Gastroesophageal sphincter (tissue), 4 donors: ENCODE measurements at regions not wholly inside any gene's neighbourhood (a gene's known extent, or its start where the extent isn't known, plus 50 kb on each side); places are given as distances from the start of the nearest gene placed in this dataset.

Source experiments
- ATAC-seq: fragments of 150-250 bp; one replicate; pipeline ENCODE4 v1.9.1; 2016; ENCODE audit warnings: mild to moderate bottlenecking, moderate library complexity
- H3K27ac ChIP-seq, 4 donors: fragments of 200-600 bp; sonication (generic) in 3 of 4; 1 replicate in 3 of 4; 2 replicates in 1 of 4; pipeline ENCODE4 v1.5.1; 2016 to 2019
- H3K27me3 ChIP-seq: fragments of 200-600 bp; sonication (generic); one replicate; pipeline ENCODE4 v1.5.1; 2019
- H3K36me3 ChIP-seq, 2 donors: fragments of 200-600 bp; sonication (generic); one replicate each; pipeline ENCODE4 v1.5.1; 2019; ENCODE audit warnings: control low read depth in 1 of 2
- H3K4me1 ChIP-seq, 3 donors: fragments of 200-600 bp; sonication (generic); 1 replicate in 2 of 3; 2 replicates in 1 of 3; pipeline ENCODE4 v1.5.1; 2016 to 2019; ENCODE audit warnings: control low read depth in 2 of 3
- H3K4me3 ChIP-seq, 2 donors: fragments of 200-600 bp; sonication (generic); one replicate each; pipeline ENCODE4 v1.5.1; 2019; ENCODE audit warnings: mild to moderate bottlenecking in 1 of 2, moderate library complexity in 1 of 2
- H3K9me3 ChIP-seq, 3 donors: fragments of 200-600 bp; sonication (generic); one replicate each; pipeline ENCODE4 v1.5.1; 2017 to 2019; ENCODE audit warnings: control low read depth in 2 of 3
- EP300 ChIP-seq: sonication (generic); formaldehyde crosslinking; IDR thresholded peaks from one replicate; pipeline ENCODE4 v1.6.1; 2017; ENCODE audit warnings: antibody characterized with exemption, mild to moderate bottlenecking
- POLR2A ChIP-seq, 2 donors: fragments of 450-650 bp; IDR thresholded peaks; one replicate each; pipeline ENCODE4 v1.6.1; 2017; ENCODE audit warnings: antibody characterized with exemption in 2 of 2, mild to moderate bottlenecking in 2 of 2, moderate library complexity in 1 of 2
- POLR2AphosphoS5 ChIP-seq: sonication (generic); formaldehyde crosslinking; IDR thresholded peaks from one replicate; pipeline ENCODE4 v1.6.1; 2017; ENCODE audit warnings: antibody characterized with exemption
- WGBS, 2 donors: methylation state at CpG; one replicate each; pipeline ENCODE4 v1.1.5; 2018; ENCODE audit warnings: low coverage in 1 of 2; 5-methylcytosine and 5-hydroxymethylcytosine counted together
- TF ChIP-seq, protein P1 (sequence below), 4 experiments: fragments of 200-600 bp in 2 of 4; fragments of 450-650 bp in 2 of 4; sonication (generic) in 1 of 4; IDR thresholded peaks; one replicate each; pipeline ENCODE4 v1.5.1; 2017 to 2019; ENCODE audit warnings: antibody characterized with exemption in 4 of 4, mild to moderate bottlenecking in 2 of 4, moderate library complexity in 2 of 4

DNA sequence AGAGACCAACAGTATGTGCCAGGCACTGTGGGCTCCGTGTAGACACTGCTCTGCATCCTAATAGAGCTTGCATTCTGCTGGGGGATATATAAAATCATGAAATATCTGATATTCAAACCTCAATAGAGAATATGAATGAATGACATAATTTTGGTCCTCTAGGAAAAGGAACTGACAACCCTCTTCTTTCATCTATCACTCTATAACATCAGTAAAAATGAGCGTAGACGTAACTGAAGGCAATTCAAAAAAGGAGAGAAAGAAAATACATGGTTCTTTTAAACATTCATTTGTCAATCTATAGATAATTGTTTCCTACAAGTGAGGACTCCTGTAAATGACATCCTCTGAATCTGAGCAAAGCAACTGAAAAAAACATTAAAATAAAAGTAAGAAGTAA is 607.4 kb upstream of the LRRN3 start:
- Histone ChIP-seq H3K27ac (no peak overlapping the region), H3K4me1 (no peaks in the 10 kb centered on the region), H3K9me3 (peaks cover 0 to 9% (median 0%) of the 10 kb centered on the region in 3 donors), H3K4me3 (no peak overlapping the region), H3K27me3 (no peaks in the 10 kb centered on the region), H3K36me3 (no peaks in the 10 kb centered on the region)
- 83 to 84% methylated on average over 1 to 3 of the region's 3 CpGs for WGBS, 2 donors
- no peak for ATAC-seq
- TF ChIP-seq, protein P1, sequence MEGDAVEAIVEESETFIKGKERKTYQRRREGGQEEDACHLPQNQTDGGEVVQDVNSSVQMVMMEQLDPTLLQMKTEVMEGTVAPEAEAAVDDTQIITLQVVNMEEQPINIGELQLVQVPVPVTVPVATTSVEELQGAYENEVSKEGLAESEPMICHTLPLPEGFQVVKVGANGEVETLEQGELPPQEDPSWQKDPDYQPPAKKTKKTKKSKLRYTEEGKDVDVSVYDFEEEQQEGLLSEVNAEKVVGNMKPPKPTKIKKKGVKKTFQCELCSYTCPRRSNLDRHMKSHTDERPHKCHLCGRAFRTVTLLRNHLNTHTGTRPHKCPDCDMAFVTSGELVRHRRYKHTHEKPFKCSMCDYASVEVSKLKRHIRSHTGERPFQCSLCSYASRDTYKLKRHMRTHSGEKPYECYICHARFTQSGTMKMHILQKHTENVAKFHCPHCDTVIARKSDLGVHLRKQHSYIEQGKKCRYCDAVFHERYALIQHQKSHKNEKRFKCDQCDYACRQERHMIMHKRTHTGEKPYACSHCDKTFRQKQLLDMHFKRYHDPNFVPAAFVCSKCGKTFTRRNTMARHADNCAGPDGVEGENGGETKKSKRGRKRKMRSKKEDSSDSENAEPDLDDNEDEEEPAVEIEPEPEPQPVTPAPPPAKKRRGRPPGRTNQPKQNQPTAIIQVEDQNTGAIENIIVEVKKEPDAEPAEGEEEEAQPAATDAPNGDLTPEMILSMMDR (IDR thresholded peaks at IDR 0.05): no peak
- TF ChIP-seq EP300: no peak
- no peak for TF ChIP-seq POLR2A (IDR thresholded peaks at IDR 0.05)
- no peak for TF ChIP-seq POLR2AphosphoS5

DNA sequence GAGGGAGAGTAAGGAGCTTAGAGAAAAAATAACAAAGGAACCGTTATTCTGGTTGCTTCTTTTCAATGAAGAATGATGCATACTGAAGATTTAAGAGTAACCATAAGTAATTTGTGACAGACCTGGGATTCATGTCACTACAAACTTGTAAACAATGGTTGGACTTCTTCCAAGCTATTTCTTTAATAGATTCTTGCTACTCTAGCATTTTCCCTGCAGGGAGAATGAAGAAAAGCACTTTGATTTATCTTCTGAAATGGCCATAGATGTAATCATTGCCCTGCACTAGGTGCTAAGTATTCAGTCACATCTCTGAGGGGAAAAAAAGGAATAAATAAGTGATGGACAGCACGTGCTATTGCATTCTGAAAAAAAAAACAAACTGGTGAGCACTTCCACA is 606.6 kb upstream of the LRRN3 start:
- Histone ChIP-seq H3K9me3 (peaks cover 0 to 9% (median 0%) of the 10 kb centered on the region in 3 donors), H3K4me3 (no peak overlapping the region), H3K27me3 (no peaks in the 10 kb centered on the region), H3K4me1 (no peaks in the 10 kb centered on the region), H3K27ac (no peak overlapping the region), H3K36me3 (no peaks in the 10 kb centered on the region)
- ATAC-seq: no peak
- 65 to 66% methylated on average over 2 of the region's 2 CpGs for WGBS, 2 donors
- TF ChIP-seq POLR2AphosphoS5 (no peak), POLR2A (IDR thresholded peaks at IDR 0.05) (no peak), EP300 (no peak)
- TF ChIP-seq, protein P1 (IDR thresholded peaks at IDR 0.05): no peak

DNA sequence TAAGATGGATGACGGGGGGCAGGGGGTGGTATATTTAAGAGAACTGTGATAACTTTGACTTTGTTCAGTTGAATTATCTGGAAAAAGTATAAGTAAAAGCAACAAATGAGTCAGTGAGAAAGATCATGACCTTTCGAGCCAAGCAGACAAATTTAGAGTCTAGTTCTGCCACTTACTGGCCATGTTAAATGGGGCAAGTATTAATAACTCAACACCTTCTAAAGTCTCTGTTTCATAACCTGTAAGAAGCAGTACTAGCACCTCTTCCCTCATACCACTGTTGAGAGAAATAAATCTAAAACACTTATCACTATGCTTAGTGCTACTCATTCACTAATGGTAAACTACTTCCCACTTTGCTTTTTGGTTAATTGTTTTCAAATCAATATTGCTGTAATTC is 604.4 kb upstream of the LRRN3 start:
- ATAC-seq: no peak
- Histone ChIP-seq H3K9me3 (no peaks in the 10 kb centered on the region), H3K27me3 (no peaks in the 10 kb centered on the region), H3K27ac (no peak overlapping the region), H3K4me3 (no peak overlapping the region), H3K36me3 (no peaks in the 10 kb centered on the region), H3K4me1 (no peaks in the 10 kb centered on the region)
- 86 to 100% methylated on average over 1 to 2 of the region's 2 CpGs for WGBS, 2 donors
- TF ChIP-seq, protein P1 (IDR thresholded peaks at IDR 0.05): no peak
- TF ChIP-seq POLR2A (IDR thresholded peaks at IDR 0.05) (no peak), EP300 (no peak), POLR2AphosphoS5 (no peak)

DNA sequence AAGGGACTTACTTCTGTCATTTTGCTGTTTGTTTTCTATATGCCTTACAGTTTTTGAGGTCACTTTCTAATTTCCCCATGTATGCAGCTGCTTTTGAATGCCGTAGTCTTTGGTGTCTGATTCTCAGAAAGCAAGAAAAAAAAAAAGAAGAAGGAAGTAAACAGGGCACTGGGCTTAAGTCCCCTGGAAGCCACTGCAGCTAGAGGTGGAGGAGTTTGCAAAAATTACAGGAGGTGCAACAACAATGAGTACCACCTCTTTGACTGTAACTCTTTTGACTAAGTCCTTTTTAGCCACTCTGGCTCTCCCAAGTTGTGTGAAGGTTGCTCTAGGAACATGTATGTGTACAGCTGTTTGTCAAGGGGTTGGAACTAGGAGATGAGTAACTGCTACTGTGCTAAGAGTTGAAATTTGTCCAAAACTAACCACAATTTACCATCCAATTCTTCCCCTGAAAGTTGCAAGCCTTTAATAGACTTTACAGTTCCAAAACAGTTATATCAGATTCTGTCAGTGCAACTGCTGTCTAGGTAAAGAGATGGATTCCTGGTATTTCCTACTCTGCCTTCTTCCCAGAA is 588.0 kb upstream of the LRRN3 start:
- Histone ChIP-seq H3K4me3 (no peak overlapping the region), H3K27me3 (no peaks in the 10 kb centered on the region), H3K27ac (no peak overlapping the region), H3K9me3 (no peaks in the 10 kb centered on the region), H3K4me1 (no peaks in the 10 kb centered on the region), H3K36me3 (no peaks in the 10 kb centered on the region)
- TF ChIP-seq POLR2A (IDR thresholded peaks at IDR 0.05) (no peak), POLR2AphosphoS5 (no peak), EP300 (no peak)
- TF ChIP-seq, protein P1 (IDR thresholded peaks at IDR 0.05): no peak
- no peak for ATAC-seq
- 83% methylated on average over 1 of the region's 1 CpG; no CpG with 5 or more reads in 1 of the 2 donors for WGBS, 2 donors

DNA sequence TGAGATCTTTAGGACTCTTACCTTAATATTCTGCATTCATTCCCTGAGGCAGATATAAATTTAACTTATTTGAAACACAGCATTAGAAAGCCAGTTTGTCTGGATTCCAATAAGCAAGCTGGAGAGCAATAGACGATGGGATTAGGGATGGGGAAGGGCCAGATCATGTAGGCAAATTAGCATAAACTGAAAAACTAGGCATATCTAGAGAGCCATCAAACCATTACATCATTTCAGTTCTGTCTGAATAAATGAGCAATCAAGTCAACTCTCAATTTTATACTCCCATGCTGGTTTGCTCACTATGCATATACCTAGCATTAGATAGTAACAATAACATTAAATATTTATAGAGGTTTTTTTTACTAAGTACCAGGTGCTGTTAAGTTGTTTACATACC is 583.6 kb upstream of the LRRN3 start:
- WGBS, 2 donors: 60 to 67% methylated on average over 1 of the region's 1 CpG
- H3K4me3 ChIP-seq: no peak overlapping the region
- TF ChIP-seq POLR2AphosphoS5 (no peak), POLR2A (IDR thresholded peaks at IDR 0.05) (no peak), EP300 (no peak)

More for the DNA sequence above, 583.6 kb upstream of the LRRN3 start:
- no peak overlapping the region for H3K27ac ChIP-seq
- H3K27me3 ChIP-seq: no peaks in the 10 kb centered on the region
- no peaks in the 10 kb centered on the region for H3K36me3 ChIP-seq
- H3K9me3 ChIP-seq: no peaks in the 10 kb centered on the region
- ATAC-seq: no peak
- H3K4me1 ChIP-seq: no peaks in the 10 kb centered on the region
